Cardiac muscle cell (in vitro differentiated cells and primary cell): ENCODE measurements at regions not wholly inside any gene's neighbourhood (a gene's known extent, or its start where the extent isn't known, plus 50 kb on each side); places are given as distances from the start of the nearest gene placed in this dataset.

Experiments used
- DNase-seq, 2 donors: peaks; one replicate each; pipeline versions ENCODE4 v3.0.0 to v3.0.0-alpha.2; 2010 to 2017; ENCODE audit warnings: low read depth in 1 of 2, low spot score in 1 of 2
- H3K27ac ChIP-seq: fragments of 200-600 bp; sonication (generic); 2 replicates; pipeline ENCODE4 v1.5.1; 2016
- H3K27me3 ChIP-seq: fragments of 200-600 bp; sonication (generic); 2 replicates; pipeline ENCODE4 v1.6.0; 2016; ENCODE audit warnings: control low read depth
- H3K36me3 ChIP-seq: fragments of 200-600 bp; sonication (generic); 2 replicates; pipeline ENCODE4 v1.5.1; 2016; ENCODE audit warnings: control low read depth
- H3K4me1 ChIP-seq: fragments of 200-600 bp; sonication (generic); 2 replicates; pipeline ENCODE4 v1.8.1; 2017; ENCODE audit warnings: low read depth, mild to moderate bottlenecking, mixed run types
- H3K4me3 ChIP-seq: fragments of 200-600 bp; sonication (generic); 2 replicates; pipeline ENCODE4 v1.5.1; 2016; ENCODE audit warnings: mild to moderate bottlenecking
- H3K9me3 ChIP-seq: fragments of 200-600 bp; sonication (generic); 2 replicates; pipeline ENCODE4 v1.5.1; 2017; ENCODE audit warnings: low read depth, mild to moderate bottlenecking, control low read depth
- CTCF ChIP-seq: IDR thresholded peaks from 2 replicates; pipeline ENCODE4 v1.5.1; 2012; ENCODE audit warnings: low read depth, mild to moderate bottlenecking, low read length

- no peak for TF ChIP-seq CTCF
- H3K4me3 ChIP-seq: no peak overlapping the region
- no peaks in the 10 kb centered on the region for H3K4me1 ChIP-seq
- H3K27ac ChIP-seq: no peak overlapping the region
- no peaks in the 10 kb centered on the region for H3K27me3 ChIP-seq
- H3K36me3 ChIP-seq: no peaks in the 10 kb centered on the region
- DNase-seq: no peak
- H3K9me3 ChIP-seq: no peaks in the 10 kb centered on the region
These were observed 1156.5 kb downstream of the OLFM4 start for GRCh38 chr13:54185101-54185500.

DNA sequence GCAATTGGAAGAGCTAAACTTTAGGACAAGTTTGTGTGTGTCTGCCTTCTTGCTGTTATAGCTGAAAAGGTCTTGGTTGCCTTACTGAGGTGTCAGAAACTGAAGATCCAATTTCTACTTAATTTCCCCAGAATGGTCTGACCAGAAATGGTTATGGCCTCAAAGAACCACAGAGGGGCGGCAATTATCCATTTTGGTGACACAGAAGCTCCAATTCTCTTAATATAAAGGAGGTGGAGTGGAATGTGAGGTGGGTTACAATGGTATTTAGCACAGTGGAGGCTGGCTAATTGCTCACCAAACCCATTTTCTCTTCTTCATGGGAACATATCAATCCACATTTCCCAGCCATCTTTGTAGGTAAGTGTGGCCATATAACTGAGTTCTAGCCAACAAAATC lies 1157.2 kb downstream of the OLFM4 start:
- H3K9me3 ChIP-seq: no peaks in the 10 kb centered on the region
- peak in 1 of 2 donors; percentile 48 for DNase-seq

DNA sequence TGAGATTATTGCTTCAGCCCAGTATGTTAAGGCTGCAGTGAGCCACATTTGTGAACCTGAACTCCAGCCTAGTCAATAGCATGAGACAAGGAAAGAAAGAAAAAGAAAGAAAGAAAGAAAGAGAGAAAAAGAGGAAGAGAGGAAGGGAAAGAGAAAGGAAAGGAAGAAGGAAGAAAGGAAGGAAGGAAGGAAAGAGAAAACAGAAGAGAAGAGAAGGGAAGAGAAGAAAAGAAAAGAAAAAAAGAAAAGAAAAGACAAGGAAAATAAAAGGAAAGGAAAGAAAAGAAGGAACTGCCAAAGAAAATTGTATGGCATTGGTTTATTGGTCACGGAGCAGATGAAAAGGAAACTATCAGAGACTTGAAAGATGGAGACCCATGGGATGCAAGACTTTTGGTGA lies 1158.8 kb downstream of the OLFM4 start:
- no peaks in the 10 kb centered on the region for H3K27me3 ChIP-seq
- no peaks in the 10 kb centered on the region for H3K4me1 ChIP-seq
- no peak overlapping the region for H3K4me3 ChIP-seq
- TF ChIP-seq CTCF: no peak
- no peak for DNase-seq
- no peaks in the 10 kb centered on the region for H3K36me3 ChIP-seq
- no peaks in the 10 kb centered on the region for H3K9me3 ChIP-seq
- no peak overlapping the region for H3K27ac ChIP-seq

More for the DNA sequence above, 1157.2 kb downstream of the OLFM4 start:
- Histone ChIP-seq H3K4me1 (no peaks in the 10 kb centered on the region), H3K27me3 (no peaks in the 10 kb centered on the region), H3K4me3 (no peak overlapping the region), H3K36me3 (no peaks in the 10 kb centered on the region), H3K27ac (no peak overlapping the region)
- TF ChIP-seq CTCF: no peak

DNA sequence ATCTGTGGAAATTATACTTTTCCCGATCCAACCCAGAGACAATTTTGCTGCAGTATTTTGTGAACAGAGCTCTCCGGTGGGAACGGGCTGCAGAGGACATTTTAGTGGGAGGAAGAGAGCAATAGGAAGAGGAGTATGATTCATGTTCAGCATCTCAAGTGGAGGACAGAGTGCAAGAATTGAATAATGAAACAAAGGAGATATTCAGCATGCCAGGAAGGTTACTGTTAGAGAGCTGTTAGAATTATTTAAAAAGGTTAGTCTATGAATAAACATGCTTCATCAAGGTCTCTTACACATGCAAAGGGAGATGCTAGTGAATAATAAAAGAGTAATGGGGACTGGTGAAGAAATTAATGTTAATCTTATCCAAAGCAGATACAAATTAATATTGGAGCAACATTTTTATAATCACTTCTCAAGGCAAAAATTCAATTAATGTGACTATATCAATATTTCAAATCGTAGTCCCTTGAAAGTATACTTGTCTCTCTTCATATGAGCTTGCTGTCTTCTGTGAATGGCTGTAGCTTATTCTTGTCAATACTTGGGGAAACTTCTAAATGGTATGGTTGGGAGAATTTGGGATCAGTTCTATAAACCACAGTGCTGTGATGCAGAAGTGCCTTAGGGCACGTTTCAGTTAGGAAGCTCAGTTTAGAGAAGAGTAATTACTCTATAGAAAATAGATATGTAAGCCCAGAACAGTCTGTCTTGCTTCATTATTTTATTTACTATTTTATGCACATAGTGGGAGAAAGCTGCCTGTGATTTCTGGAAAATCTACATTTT lies 1165.8 kb downstream of the OLFM4 start:
- no peak overlapping the region for H3K27ac ChIP-seq
- H3K27me3 ChIP-seq: no peaks in the 10 kb centered on the region
- H3K36me3 ChIP-seq: no peaks in the 10 kb centered on the region
- H3K4me1 ChIP-seq: no peaks in the 10 kb centered on the region
- TF ChIP-seq CTCF: no peak
- no peaks in the 10 kb centered on the region for H3K9me3 ChIP-seq
- H3K4me3 ChIP-seq: no peak overlapping the region
- DNase-seq: no peak

GRCh38 chr13:54196684-54197083 lies 1168.1 kb downstream of the OLFM4 start:
- Histone ChIP-seq H3K9me3 (no peaks in the 10 kb centered on the region), H3K4me3 (no peak overlapping the region), H3K27me3 (no peaks in the 10 kb centered on the region), H3K27ac (no peak overlapping the region), H3K4me1 (no peaks in the 10 kb centered on the region), H3K36me3 (no peaks in the 10 kb centered on the region)
- DNase-seq: no peak
- TF ChIP-seq CTCF: no peak
